Lower leg skin (tissue), 3 donors: ENCODE measurements at regions not wholly inside any gene's neighbourhood (a gene's known extent, or its start where the extent isn't known, plus 50 kb on each side); places are given as distances from the start of the nearest gene placed in this dataset.

Experiments
- CTCF ChIP-seq, 3 donors: fragments of 450-650 bp; IDR thresholded peaks; one replicate each; pipeline ENCODE4 v1.5.1; 2016; ENCODE audit warnings: antibody characterized with exemption in 3 of 3, mild to moderate bottlenecking in 3 of 3, moderate library complexity in 2 of 3
- POLR2A ChIP-seq, 2 donors: fragments of 450-650 bp; IDR thresholded peaks; one replicate each; pipeline ENCODE4 v1.6.1; 2016 to 2017; ENCODE audit warnings: antibody characterized with exemption in 2 of 2, mild to moderate bottlenecking in 1 of 2, moderate library complexity in 1 of 2

GRCh38 chr16:51222016-51222415, 70.9 kb upstream of the SALL1 start:
- TF ChIP-seq POLR2A (IDR thresholded peaks at IDR 0.05) (no peak), CTCF (IDR thresholded peaks at IDR 0.05) (no peak)
